Osteoblast (primary cell): ENCODE measurements at regions not wholly inside any gene's neighbourhood (a gene's known extent, or its start where the extent isn't known, plus 50 kb on each side); places are given as distances from the start of the nearest gene placed in this dataset.

Experiments
- DNase-seq: peaks from one replicate; pipeline ENCODE4 v3.0.0; 2011; ENCODE audit warnings: low spot score, mixed read lengths; ENCODE audit not compliant: insufficient read length; ENCODE audit errors: missing footprints
- H2AFZ ChIP-seq: 2 replicates; pipeline ENCODE4 v1.6.0; 2011; ENCODE audit warnings: mild to moderate bottlenecking, low read length
- H3K27ac ChIP-seq: 2 replicates; pipeline ENCODE4 v1.5.1; 2011; ENCODE audit warnings: mild to moderate bottlenecking, low read depth, low read length, moderate library complexity
- H3K27me3 ChIP-seq: 2 replicates; pipeline ENCODE4 v1.6.0; 2012; ENCODE audit warnings: mild to moderate bottlenecking, control low read depth, inconsistent platforms, low read length, moderate library complexity; ENCODE audit not compliant: insufficient read depth
- H3K36me3 ChIP-seq: 2 replicates; pipeline ENCODE4 v1.5.1; 2011; ENCODE audit warnings: mild to moderate bottlenecking, low read length, control low read depth, moderate library complexity; ENCODE audit not compliant: insufficient read depth
- H3K4me1 ChIP-seq: 2 replicates; pipeline ENCODE4 v1.5.1; 2011; ENCODE audit warnings: mild to moderate bottlenecking, low read length, control low read depth, moderate library complexity; ENCODE audit not compliant: insufficient read depth
- H3K4me2 ChIP-seq: 2 replicates; pipeline ENCODE4 v1.6.0; 2011; ENCODE audit warnings: mild to moderate bottlenecking, low read length; ENCODE audit not compliant: insufficient read depth
- H3K4me3 ChIP-seq: fragments of 200-600 bp; sonication (generic); 3 replicates; pipeline ENCODE4 v1.5.1; 2012; ENCODE audit warnings: mild to moderate bottlenecking, low read length, inconsistent platforms; ENCODE audit not compliant: insufficient read depth
- H3K79me2 ChIP-seq: 2 replicates; pipeline ENCODE4 v1.6.0; 2012; ENCODE audit warnings: mild to moderate bottlenecking, low read length, control low read depth, inconsistent platforms; ENCODE audit not compliant: insufficient read depth
- H3K9me3 ChIP-seq: 2 replicates; pipeline ENCODE4 v1.5.1; 2011; ENCODE audit warnings: low read depth, low read length, control low read depth
- H4K20me1 ChIP-seq: 2 replicates; pipeline ENCODE4 v1.6.0; 2012; ENCODE audit warnings: mild to moderate bottlenecking, low read length, control low read depth; ENCODE audit not compliant: insufficient read depth
- CTCF ChIP-seq: IDR thresholded peaks from 2 replicates; pipeline ENCODE4 v1.5.1; 2011; ENCODE audit warnings: mild to moderate bottlenecking, low read depth, low read length, moderate library complexity; ENCODE audit errors: extremely low read depth

- no peak overlapping the region for H3K4me2 ChIP-seq
- no peak overlapping the region for H3K27ac ChIP-seq
- H3K4me1 ChIP-seq = peaks cover 4% of the 10 kb centered on the region
- H3K9me3 ChIP-seq = no peaks in the 10 kb centered on the region
- H3K36me3 ChIP-seq = no peaks in the 10 kb centered on the region
- no peaks in the 10 kb centered on the region for H3K79me2 ChIP-seq
- H2AFZ ChIP-seq = no peak overlapping the region
- TF ChIP-seq CTCF = no peak
- DNase-seq = no peak
- H3K27me3 ChIP-seq = no peaks in the 10 kb centered on the region
- H3K4me3 ChIP-seq = no peak overlapping the region
- H4K20me1 ChIP-seq = no peaks in the 10 kb centered on the region
These were observed 254.1 kb downstream of the HNMT start for GRCh38 chr2:138218397-138218796.

- TF ChIP-seq CTCF = no peak
- Histone ChIP-seq H3K4me1 (peaks cover 4% of the 10 kb centered on the region), H2AFZ (no peak overlapping the region), H3K4me3 (no peak overlapping the region), H4K20me1 (no peaks in the 10 kb centered on the region), H3K9me3 (no peaks in the 10 kb centered on the region), H3K79me2 (no peaks in the 10 kb centered on the region), H3K27ac (no peak overlapping the region), H3K27me3 (no peaks in the 10 kb centered on the region), H3K36me3 (no peaks in the 10 kb centered on the region), H3K4me2 (no peak overlapping the region)
- no peak for DNase-seq
These were observed 255.7 kb downstream of the HNMT start for GRCh38 chr2:138219961-138220360.

GRCh38 chr2:138221358-138221757 is 257.1 kb downstream of the HNMT start:
- Histone ChIP-seq H3K27ac (no peak overlapping the region), H3K79me2 (no peaks in the 10 kb centered on the region), H3K4me3 (no peak overlapping the region), H2AFZ (no peak overlapping the region), H3K9me3 (no peaks in the 10 kb centered on the region), H3K36me3 (no peaks in the 10 kb centered on the region), H3K27me3 (no peaks in the 10 kb centered on the region), H4K20me1 (no peaks in the 10 kb centered on the region), H3K4me2 (no peak overlapping the region), H3K4me1 (peaks cover 4% of the 10 kb centered on the region)
- DNase-seq = no peak
- TF ChIP-seq CTCF = no peak

- TF ChIP-seq CTCF = no peak
- peaks cover 4% of the 10 kb centered on the region for H3K4me1 ChIP-seq
- no peak for DNase-seq
These were observed 259.0 kb downstream of the HNMT start for GRCh38 chr2:138223319-138223718.

More at GRCh38 chr2:138223319-138223718, 259.0 kb downstream of the HNMT start:
- Histone ChIP-seq H3K36me3 (no peaks in the 10 kb centered on the region), H3K9me3 (no peaks in the 10 kb centered on the region), H3K79me2 (no peaks in the 10 kb centered on the region), H3K27ac (no peak overlapping the region), H4K20me1 (no peaks in the 10 kb centered on the region), H3K27me3 (no peaks in the 10 kb centered on the region), H2AFZ (no peak overlapping the region), H3K4me2 (no peak overlapping the region), H3K4me3 (no peak overlapping the region)
